Uterus (tissue), 2 donors: ENCODE measurements at regions not wholly inside any gene's neighbourhood (a gene's known extent, or its start where the extent isn't known, plus 50 kb on each side); places are given as distances from the start of the nearest gene placed in this dataset.

ENCODE experiments used
- CTCF ChIP-seq, 4 experiments: fragments of 200-600 bp in 2 of 4; fragments of 450-650 bp in 2 of 4; sonication (generic) in 2 of 4; IDR thresholded peaks; one replicate each; pipeline ENCODE4 v1.5.1; 2016 to 2019; ENCODE audit warnings: antibody characterized with exemption in 4 of 4, mild to moderate bottlenecking in 2 of 4, moderate library complexity in 1 of 4
- POLR2A ChIP-seq, 2 donors: fragments of 450-650 bp; IDR thresholded peaks; one replicate each; pipeline ENCODE4 v1.6.1; 2016; ENCODE audit warnings: antibody characterized with exemption in 2 of 2, mild to moderate bottlenecking in 1 of 2, moderate library complexity in 1 of 2

GRCh38 chr18:38038242-38038641 is 472.6 kb upstream of the CELF4 start:
- TF ChIP-seq CTCF (IDR thresholded peaks at IDR 0.05) (no peak), POLR2A (IDR thresholded peaks at IDR 0.05) (no peak)
